HG02973 (cell line): ENCODE measurements at regions not wholly inside any gene's neighbourhood (a gene's known extent, or its start where the extent isn't known, plus 50 kb on each side); places are given as distances from the start of the nearest gene placed in this dataset.

Source experiments
- ATAC-seq: cut with Tn5 transposase; IDR thresholded peaks from one replicate; pipeline ENCODE4 v1.9.1; 2021; ENCODE audit warnings: moderate library complexity; ENCODE audit not compliant: unreplicated experiment

GRCh38 chr3:68328049-68328448, 604.3 kb downstream of the TAFA4 start:
- ATAC-seq, result no peak

GRCh38 chr3:68315964-68316363, 616.4 kb downstream of the TAFA4 start:
- ATAC-seq, result no peak

GRCh38 chr3:68315546-68315945, 616.8 kb downstream of the TAFA4 start:
- ATAC-seq, result no peak

- no peak for ATAC-seq
Observed at GRCh38 chr3:68306571-68306970, 625.8 kb downstream of the TAFA4 start.

- ATAC-seq, result no peak
Observed at GRCh38 chr3:68295457-68295856, 636.9 kb downstream of the TAFA4 start.

GRCh38 chr3:68290333-68290732, 635.9 kb upstream of the SUCLG2 start:
- no peak for ATAC-seq

- no peak for ATAC-seq
Observed at GRCh38 chr3:68288085-68288484, 633.7 kb upstream of the SUCLG2 start.

GRCh38 chr3:68287101-68287500, 632.7 kb upstream of the SUCLG2 start:
- ATAC-seq, result no peak

GRCh38 chr3:68274286-68274685, 619.9 kb upstream of the SUCLG2 start:
- ATAC-seq, result no peak

GRCh38 chr3:68271145-68271544, 616.7 kb upstream of the SUCLG2 start:
- no peak for ATAC-seq

- no peak for ATAC-seq
Observed at GRCh38 chr3:68256635-68257223, 602.3 kb upstream of the SUCLG2 start.

GRCh38 chr3:68249265-68249664, 594.9 kb upstream of the SUCLG2 start:
- ATAC-seq, result no peak

- no peak for ATAC-seq
Observed at GRCh38 chr3:68242606-68243005, 588.2 kb upstream of the SUCLG2 start.

- no peak for ATAC-seq
Observed at GRCh38 chr3:68239542-68239941, 585.1 kb upstream of the SUCLG2 start.

- ATAC-seq, result no peak
Observed at GRCh38 chr3:68234076-68234780, 579.8 kb upstream of the SUCLG2 start.

GRCh38 chr3:68228856-68229255, 574.4 kb upstream of the SUCLG2 start:
- ATAC-seq, result no peak

GRCh38 chr3:68220832-68221231, 566.4 kb upstream of the SUCLG2 start:
- no peak for ATAC-seq

GRCh38 chr3:68211637-68212036, 557.2 kb upstream of the SUCLG2 start:
- ATAC-seq, result no peak

GRCh38 chr3:68210635-68211034, 556.2 kb upstream of the SUCLG2 start:
- no peak for ATAC-seq

- peak; percentile 75 for ATAC-seq
Observed at GRCh38 chr3:68207327-68207726, 552.9 kb upstream of the SUCLG2 start.

- ATAC-seq, result no peak
Observed at GRCh38 chr3:68206524-68207117, 552.2 kb upstream of the SUCLG2 start.

- ATAC-seq, result no peak
Observed at GRCh38 chr3:68186733-68187132, 532.3 kb upstream of the SUCLG2 start.
